DOHH2 (cell line): ENCODE measurements at regions not wholly inside any gene's neighbourhood (a gene's known extent, or its start where the extent isn't known, plus 50 kb on each side); places are given as distances from the start of the nearest gene placed in this dataset.

Experiments used
- CTCF ChIP-seq: fragments of 200-600 bp; sonication (generic); IDR thresholded peaks from one replicate; pipeline ENCODE4 v1.5.1; 2014; ENCODE audit warnings: antibody characterized with exemption, mild to moderate bottlenecking, low read depth, low read length; ENCODE audit not compliant: poor library complexity, severe bottlenecking
- EZH2phosphoT487 ChIP-seq: fragments of 200-600 bp; sonication (generic); IDR thresholded peaks from 2 replicates; pipeline ENCODE4 v1.6.1; 2017; ENCODE audit warnings: borderline replicate concordance, mild to moderate bottlenecking, antibody characterized with exemption, low read length, moderate library complexity, mixed read lengths

- TF ChIP-seq CTCF (no peak), EZH2phosphoT487 (no peak)
Observed at GRCh38 chr12:66751432-66752113, 72.7 kb upstream of the GRIP1 start.
